T-helper 2 cell treated with Interferon-gamma antibody and Interleukin-4, amounts not matched to agents 5 μg/mL and 100 μg/mL, for 36 hours (primary cell): ENCODE measurements at regions not wholly inside any gene's neighbourhood (a gene's known extent, or its start where the extent isn't known, plus 50 kb on each side); places are given as distances from the start of the nearest gene placed in this dataset.

Source experiments
- DNase-seq: peaks from one replicate; pipeline ENCODE4 v3.0.0; 2021; ENCODE audit warnings: low spot score
- H3K27ac Mint-ChIP-seq: one replicate; pipeline ENCODE4 v1.8.0; 2021; ENCODE audit warnings: mild to moderate bottlenecking, mixed read lengths
- H3K27me3 Mint-ChIP-seq: one replicate; pipeline ENCODE4 v1.8.0; 2021; ENCODE audit warnings: low read depth, mixed read lengths
- H3K36me3 Mint-ChIP-seq: one replicate; pipeline ENCODE4 v1.8.0; 2021; ENCODE audit warnings: low read depth, mixed read lengths
- H3K4me1 Mint-ChIP-seq: one replicate; pipeline ENCODE4 v1.8.0; 2021; ENCODE audit warnings: low read depth, mixed read lengths
- H3K4me3 Mint-ChIP-seq: one replicate; pipeline ENCODE4 v1.8.0; 2022; ENCODE audit warnings: mild to moderate bottlenecking, moderate library complexity, mixed read lengths
- H3K9me3 Mint-ChIP-seq: one replicate; pipeline ENCODE4 v1.8.0; 2021; ENCODE audit warnings: mixed read lengths

DNA sequence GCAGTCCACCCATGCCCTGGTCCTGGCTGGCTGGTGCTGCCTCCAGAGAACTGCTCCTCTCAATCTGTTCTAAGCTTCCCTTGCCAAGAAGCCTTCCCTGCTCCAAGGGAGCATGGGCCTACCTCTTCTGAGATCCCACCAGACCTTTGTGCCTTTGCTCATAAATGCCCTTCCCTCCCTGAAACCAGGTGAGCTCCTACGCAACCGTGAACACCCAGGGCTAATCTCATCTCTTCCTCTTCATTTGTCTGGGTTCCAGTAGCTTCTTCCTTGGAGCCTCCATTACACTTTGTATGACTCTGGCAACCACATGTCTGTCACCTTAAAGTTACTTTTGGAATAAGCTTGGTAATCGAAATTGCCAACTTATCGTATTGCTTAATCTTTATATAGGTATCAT is 270.6 kb downstream of the PBX3 start:
- no peak overlapping the region for H3K27ac Mint-ChIP-seq
- H3K36me3 Mint-ChIP-seq: no peaks in the 10 kb centered on the region
- H3K27me3 Mint-ChIP-seq: no peaks in the 10 kb centered on the region
- no peaks in the 10 kb centered on the region for H3K4me1 Mint-ChIP-seq
- no peaks in the 10 kb centered on the region for H3K9me3 Mint-ChIP-seq
- H3K4me3 Mint-ChIP-seq: no peak overlapping the region
- DNase-seq: no peak

DNA sequence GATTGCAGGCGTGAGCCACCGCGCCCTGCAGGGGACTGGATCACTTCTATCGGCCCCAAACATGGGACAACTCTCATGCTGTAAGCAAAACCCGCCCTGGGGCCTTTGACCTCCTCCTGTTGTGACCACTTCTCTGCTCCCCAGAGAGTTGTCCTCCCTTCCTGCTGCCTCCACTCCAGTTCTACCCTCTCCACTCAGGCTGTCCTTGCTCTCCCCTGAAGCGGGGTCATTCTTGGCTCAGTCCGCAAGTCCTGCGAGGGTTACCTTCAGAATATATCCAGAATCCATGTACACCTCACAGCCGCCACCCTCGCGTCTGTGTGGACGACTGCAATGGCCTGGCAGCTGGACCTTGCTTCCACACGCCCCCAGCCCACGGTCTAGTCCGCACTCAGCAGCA is 273.7 kb downstream of the PBX3 start:
- H3K27ac Mint-ChIP-seq: no peak overlapping the region
- H3K4me1 Mint-ChIP-seq: no peaks in the 10 kb centered on the region
- DNase-seq: no peak
- no peaks in the 10 kb centered on the region for H3K9me3 Mint-ChIP-seq
- H3K36me3 Mint-ChIP-seq: no peaks in the 10 kb centered on the region
- no peaks in the 10 kb centered on the region for H3K27me3 Mint-ChIP-seq
- H3K4me3 Mint-ChIP-seq: no peak overlapping the region

DNA sequence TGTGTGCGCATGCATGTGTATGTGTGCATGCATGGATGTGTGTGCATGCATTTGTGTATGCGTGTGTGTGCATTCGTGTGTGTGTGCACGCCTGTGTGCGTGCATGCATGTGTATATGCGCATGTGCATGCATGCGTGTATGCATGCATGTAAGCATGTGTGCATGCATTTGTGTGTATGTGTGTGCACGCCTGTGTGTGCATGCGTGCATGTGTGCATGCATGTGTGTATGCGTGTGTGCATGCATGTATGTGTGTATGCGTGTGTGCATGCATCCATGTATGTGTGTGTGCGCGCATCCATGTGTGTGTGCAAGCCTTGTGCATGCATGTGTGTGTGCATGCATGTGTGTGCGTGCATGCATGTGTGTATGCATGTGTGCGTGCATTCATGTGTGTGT is 276.8 kb downstream of the PBX3 start:
- H3K36me3 Mint-ChIP-seq: no peaks in the 10 kb centered on the region
- H3K27ac Mint-ChIP-seq: no peak overlapping the region
- no peak for DNase-seq
- no peaks in the 10 kb centered on the region for H3K27me3 Mint-ChIP-seq
- no peaks in the 10 kb centered on the region for H3K4me1 Mint-ChIP-seq
- H3K4me3 Mint-ChIP-seq: no peak overlapping the region
- H3K9me3 Mint-ChIP-seq: no peaks in the 10 kb centered on the region

DNA sequence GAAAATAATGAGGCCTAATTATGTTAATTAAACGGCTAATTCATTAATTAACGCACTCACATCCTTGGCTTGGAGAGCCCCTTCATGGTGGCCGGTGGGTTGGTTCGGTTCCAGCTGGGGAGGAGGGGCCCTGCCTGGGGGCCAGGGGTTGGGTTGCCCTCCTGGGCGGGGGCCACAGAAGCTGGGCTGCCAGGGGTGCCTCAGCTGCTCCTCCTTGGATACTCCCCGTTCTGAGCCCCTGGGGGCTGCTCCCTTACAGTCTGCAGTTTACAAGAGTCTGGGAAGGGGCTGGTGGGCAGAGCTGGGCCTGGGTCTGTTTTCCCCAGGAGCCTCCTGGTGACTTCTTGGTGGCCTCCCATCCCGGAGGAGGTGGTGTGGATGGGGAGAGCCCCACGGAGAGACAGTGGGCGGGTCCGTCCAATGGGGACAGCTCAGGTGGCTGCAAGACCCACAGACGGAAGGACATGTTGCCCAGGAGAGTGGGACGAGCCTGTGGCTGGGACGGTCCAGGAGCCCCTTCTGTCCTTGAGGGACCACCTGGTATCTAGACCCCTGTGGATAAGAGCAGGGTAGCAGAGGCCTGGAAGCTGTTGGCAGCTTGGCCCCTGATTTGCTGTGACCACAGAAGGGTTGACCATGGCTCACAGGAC is 277.5 kb downstream of the PBX3 start:
- Mint-ChIP-seq H3K36me3 (no peaks in the 10 kb centered on the region), H3K27me3 (no peaks in the 10 kb centered on the region), H3K4me1 (no peaks in the 10 kb centered on the region), H3K4me3 (no peak overlapping the region), H3K9me3 (no peaks in the 10 kb centered on the region), H3K27ac (no peak overlapping the region)
- DNase-seq: no peak

DNA sequence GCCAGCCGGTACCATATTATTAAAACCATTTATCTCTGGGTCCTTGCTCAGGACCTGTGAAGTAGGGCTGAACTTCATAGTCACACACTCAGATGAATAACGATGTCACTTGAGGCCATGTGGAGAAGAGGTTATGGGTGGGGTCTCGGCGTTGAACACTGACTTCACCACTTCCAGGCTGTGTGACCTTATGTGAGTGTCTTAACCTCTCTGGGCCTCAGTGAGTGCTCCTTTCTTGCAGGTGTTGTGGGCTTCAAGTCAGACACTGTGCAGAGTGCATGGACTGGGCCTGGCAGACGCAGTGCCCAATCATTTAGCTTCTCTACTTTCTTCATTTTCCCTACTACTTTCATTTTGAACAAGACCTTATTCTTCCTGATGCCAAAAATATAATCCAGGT is 278.8 kb downstream of the PBX3 start:
- Mint-ChIP-seq H3K9me3 (no peaks in the 10 kb centered on the region), H3K4me3 (no peak overlapping the region), H3K27me3 (no peaks in the 10 kb centered on the region), H3K27ac (no peak overlapping the region), H3K4me1 (no peaks in the 10 kb centered on the region), H3K36me3 (no peaks in the 10 kb centered on the region)
- DNase-seq: no peak

DNA sequence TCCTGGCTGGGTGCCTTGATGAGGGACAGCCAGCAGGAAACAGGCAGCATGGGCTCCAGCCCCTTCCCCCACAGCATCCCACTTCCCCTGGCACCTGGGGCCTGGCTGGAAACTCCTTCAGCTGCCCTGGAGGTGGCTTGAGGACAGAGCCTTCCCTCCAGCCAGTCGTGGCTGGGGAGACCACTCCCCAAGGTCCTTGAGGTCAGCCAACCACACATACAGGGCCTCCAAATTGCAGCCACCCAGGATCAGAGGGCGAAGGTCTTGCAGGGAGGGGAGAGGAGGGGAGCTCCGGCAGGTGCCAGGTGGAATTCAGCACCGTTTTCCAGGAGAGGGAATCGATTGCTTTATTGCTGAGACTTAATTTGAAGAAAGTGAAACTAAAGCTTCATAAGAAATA is 280.4 kb downstream of the PBX3 start:
- Mint-ChIP-seq H3K9me3 (no peaks in the 10 kb centered on the region), H3K27me3 (no peaks in the 10 kb centered on the region), H3K36me3 (no peaks in the 10 kb centered on the region), H3K4me3 (no peak overlapping the region), H3K4me1 (no peaks in the 10 kb centered on the region), H3K27ac (no peak overlapping the region)
- DNase-seq: no peak

DNA sequence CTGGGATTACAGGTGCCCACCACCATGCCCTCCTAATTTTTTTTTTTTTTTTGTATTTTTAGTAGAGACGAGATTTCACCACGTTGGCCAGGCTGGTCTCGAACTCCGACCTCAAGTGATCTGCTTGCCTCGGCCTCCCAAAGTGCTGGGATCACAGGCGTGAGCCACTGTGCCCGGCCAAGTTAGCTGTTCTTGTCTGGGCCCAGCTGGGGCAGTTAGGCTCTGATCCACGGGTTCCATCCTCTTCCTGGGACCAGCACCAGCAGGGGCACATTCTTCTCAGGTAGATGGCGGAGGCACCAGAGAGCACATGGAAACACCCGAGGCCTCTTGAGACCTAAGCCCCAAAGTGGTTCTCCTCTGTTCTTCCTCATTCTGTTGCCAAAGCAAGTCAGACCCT is 281.6 kb downstream of the PBX3 start:
- no peaks in the 10 kb centered on the region for H3K27me3 Mint-ChIP-seq
- H3K36me3 Mint-ChIP-seq: no peaks in the 10 kb centered on the region
- H3K4me3 Mint-ChIP-seq: no peak overlapping the region
- no peak for DNase-seq
- H3K27ac Mint-ChIP-seq: no peak overlapping the region
- H3K4me1 Mint-ChIP-seq: no peaks in the 10 kb centered on the region
- no peaks in the 10 kb centered on the region for H3K9me3 Mint-ChIP-seq

DNA sequence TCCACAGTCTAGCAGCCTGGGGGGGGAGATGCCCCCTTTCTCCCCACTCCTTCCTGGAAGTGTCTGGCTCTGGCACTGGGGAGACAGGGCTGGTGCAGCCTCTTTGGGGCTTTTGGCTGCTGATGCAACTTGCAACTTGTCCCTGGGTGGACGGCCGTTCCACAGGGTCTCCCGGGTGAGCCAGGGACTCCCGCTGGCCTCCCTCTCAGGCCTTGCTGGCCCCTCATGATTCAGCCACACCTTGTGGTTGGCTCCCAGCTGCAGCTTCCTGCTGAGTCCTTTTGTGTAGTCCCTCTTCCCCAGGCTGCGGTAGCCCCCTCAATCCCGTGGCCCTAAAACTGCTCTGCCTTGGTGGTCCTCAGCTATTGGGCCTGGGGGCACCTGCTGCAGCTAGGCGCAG is 283.5 kb downstream of the PBX3 start:
- Mint-ChIP-seq H3K4me1 (no peaks in the 10 kb centered on the region), H3K36me3 (no peaks in the 10 kb centered on the region), H3K4me3 (no peak overlapping the region), H3K27ac (no peak overlapping the region), H3K27me3 (peaks cover 2% of the 10 kb centered on the region), H3K9me3 (no peaks in the 10 kb centered on the region)
- DNase-seq: no peak

DNA sequence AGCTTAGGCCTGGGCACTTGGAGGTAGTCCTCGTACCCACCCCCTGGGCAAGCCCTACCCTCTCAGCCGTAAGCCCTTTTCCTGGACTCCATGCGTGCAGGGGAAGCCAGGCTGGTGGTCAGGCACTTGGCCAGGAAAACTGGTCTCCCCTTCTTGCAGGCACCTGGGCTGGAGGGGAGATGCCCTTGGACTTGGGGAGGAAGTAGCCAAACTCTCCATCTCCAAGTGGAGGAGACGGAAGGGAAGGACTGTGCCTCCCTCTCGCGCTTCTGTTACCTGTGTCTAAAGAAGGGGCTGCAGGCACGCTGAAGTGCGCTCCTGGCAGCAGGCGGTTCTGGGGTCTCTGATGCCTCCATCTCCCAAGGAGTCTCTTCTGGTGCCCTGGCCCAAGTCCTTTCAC is 283.9 kb downstream of the PBX3 start:
- Mint-ChIP-seq H3K27ac (no peak overlapping the region), H3K9me3 (no peaks in the 10 kb centered on the region), H3K27me3 (peaks cover 4% of the 10 kb centered on the region), H3K36me3 (no peaks in the 10 kb centered on the region), H3K4me3 (no peak overlapping the region), H3K4me1 (no peaks in the 10 kb centered on the region)
- DNase-seq: no peak

DNA sequence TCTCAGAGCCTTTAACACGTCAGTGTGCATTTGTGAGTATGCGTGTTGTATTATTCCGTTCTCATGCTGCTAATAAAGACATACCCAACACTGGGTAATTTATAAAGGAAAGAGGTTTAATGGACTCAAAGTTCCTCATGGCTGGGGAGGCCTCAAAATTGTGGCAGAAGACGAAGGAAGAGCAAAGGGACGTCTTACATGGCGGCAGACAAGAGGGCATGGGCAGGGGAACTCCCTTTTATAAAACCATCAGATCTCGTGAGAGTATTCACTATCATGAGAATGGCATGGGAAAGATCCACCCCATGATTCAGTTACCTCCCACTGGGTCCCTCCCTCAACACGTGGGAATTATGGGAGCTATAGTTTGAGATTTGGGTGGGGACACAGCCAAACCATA is 285.0 kb downstream of the PBX3 start:
- H3K4me3 Mint-ChIP-seq: no peak overlapping the region
- H3K4me1 Mint-ChIP-seq: no peaks in the 10 kb centered on the region
- no peaks in the 10 kb centered on the region for H3K9me3 Mint-ChIP-seq

DNA sequence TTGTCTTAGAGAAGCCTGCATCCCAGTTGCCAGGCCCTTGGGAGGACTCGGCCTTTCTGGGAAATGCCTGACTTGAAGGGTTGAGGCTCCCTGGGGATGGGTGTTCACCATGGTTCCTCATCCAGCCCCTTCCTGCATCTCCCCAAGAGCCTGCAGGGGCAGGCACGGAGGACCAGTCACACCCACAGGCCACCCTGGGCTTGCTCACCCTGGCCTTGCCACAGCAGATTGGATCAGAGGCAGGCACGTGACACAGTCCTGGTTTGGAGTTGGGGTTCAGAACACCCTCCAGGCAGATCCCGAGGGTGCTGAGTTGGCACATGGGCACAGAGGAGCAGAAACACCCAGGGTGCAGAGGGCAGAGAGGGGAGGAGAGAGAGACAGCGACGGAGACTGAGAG is 286.1 kb downstream of the PBX3 start:
- H3K27me3 Mint-ChIP-seq: peaks cover 14% of the 10 kb centered on the region
- H3K4me3 Mint-ChIP-seq: no peak overlapping the region
- H3K27ac Mint-ChIP-seq: no peak overlapping the region
- no peaks in the 10 kb centered on the region for H3K9me3 Mint-ChIP-seq
- H3K4me1 Mint-ChIP-seq: no peaks in the 10 kb centered on the region
- no peak for DNase-seq
- H3K36me3 Mint-ChIP-seq: no peaks in the 10 kb centered on the region

More for the DNA sequence above, 285.0 kb downstream of the PBX3 start:
- no peak for DNase-seq
- Mint-ChIP-seq H3K27me3 (peaks cover 12% of the 10 kb centered on the region), H3K36me3 (no peaks in the 10 kb centered on the region), H3K27ac (no peak overlapping the region)

DNA sequence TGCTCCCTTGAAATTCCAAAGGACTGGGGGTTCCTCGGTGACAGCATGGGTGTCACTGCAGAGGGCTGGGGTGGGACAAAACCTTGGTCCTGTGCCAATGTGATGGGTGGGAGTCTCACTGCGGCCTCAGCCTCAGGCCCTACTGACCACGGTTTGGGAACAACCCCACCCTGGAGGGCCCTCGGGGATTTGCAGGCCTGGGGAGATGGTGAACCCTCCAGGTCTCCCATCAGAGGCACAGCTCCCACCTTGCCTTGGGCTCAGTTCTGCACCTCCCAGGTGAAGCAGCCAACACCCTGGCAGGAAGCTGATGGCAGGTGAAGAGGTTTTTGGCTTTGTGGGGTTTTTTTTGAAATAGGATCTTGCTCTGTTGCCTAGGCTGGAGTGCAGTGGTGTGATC is 286.8 kb downstream of the PBX3 start:
- Mint-ChIP-seq H3K4me3 (no peak overlapping the region), H3K9me3 (no peaks in the 10 kb centered on the region), H3K27ac (no peak overlapping the region), H3K36me3 (no peaks in the 10 kb centered on the region), H3K27me3 (peaks cover 14% of the 10 kb centered on the region), H3K4me1 (no peaks in the 10 kb centered on the region)
- DNase-seq: no peak

DNA sequence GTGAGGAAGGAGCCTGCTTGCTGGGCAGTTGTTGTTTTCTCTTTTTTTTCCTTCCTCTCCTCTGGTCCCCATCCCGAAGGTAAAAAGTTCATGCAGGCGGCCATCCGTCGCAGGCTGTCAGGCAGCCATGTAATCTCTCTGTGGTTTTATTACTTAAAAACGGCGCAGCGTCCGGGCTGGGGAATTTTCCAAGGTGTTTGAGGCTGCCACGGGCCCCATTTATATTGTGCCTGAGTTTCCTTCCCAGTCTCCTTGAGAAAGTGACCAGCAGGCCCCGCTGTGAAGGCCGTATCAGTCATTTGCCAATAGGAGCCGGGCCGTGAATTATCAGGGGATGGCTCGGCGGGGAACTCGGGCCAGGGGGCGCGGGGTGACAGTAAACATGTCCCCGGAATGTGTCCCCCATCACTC is 289.7 kb downstream of the PBX3 start:
- H3K4me1 Mint-ChIP-seq: no peaks in the 10 kb centered on the region
- no peaks in the 10 kb centered on the region for H3K36me3 Mint-ChIP-seq
- no peak for DNase-seq
- H3K4me3 Mint-ChIP-seq: no peak overlapping the region
- no peak overlapping the region for H3K27ac Mint-ChIP-seq
- peaks cover 14% of the 10 kb centered on the region for H3K27me3 Mint-ChIP-seq
- H3K9me3 Mint-ChIP-seq: no peaks in the 10 kb centered on the region

DNA sequence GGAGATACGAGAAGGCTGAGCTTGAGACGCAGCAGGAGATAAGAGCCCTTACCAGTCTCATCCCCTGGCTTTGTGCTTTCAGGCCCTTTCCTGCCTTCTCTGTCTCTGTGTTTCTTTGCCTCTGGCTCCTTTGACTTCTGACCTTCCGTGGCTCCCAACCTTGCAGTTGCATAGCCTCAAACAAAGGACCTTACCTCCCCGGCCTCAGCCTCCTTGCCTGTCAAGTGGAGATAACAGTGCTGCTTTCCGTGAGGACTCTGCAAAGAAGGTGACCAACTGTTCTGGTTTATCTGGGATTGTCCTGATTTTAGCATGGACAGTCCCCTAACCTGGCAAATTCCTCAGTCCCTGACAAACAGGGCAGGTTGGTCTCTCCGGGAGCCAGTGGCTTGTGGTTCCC is 287.8 kb upstream of the MVB12B start:
- Mint-ChIP-seq H3K27me3 (peaks cover 20% of the 10 kb centered on the region), H3K9me3 (peaks cover 5% of the 10 kb centered on the region), H3K4me1 (no peaks in the 10 kb centered on the region), H3K4me3 (no peak overlapping the region), H3K36me3 (no peaks in the 10 kb centered on the region), H3K27ac (no peak overlapping the region)
- DNase-seq: no peak

DNA sequence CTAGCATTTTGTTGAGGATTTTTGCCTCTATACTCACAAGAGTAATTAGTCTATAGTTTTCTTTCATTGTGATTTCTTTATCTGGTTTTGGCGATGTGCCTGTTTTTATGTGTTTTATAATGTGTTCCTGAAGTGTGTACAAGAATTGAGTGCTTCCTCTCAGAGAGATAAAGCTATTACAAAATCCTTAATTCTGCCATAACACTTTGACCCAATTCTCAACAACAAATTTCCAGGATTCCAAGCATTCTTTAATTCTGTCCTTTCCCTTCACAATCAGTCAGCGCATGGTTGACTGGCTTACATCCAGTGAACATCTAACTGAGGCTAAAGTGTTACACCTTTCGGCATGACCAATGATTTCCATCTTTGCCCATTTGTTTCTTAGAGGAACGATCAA is 282.9 kb upstream of the MVB12B start:
- H3K4me3 Mint-ChIP-seq: no peak overlapping the region
- H3K27me3 Mint-ChIP-seq: peaks cover 6% of the 10 kb centered on the region
- no peaks in the 10 kb centered on the region for H3K36me3 Mint-ChIP-seq
- DNase-seq: no peak
- H3K4me1 Mint-ChIP-seq: no peaks in the 10 kb centered on the region
- H3K9me3 Mint-ChIP-seq: peaks cover 18% of the 10 kb centered on the region
- H3K27ac Mint-ChIP-seq: no peak overlapping the region
